ENCODE measurements at regions not wholly inside any gene's neighbourhood (a gene's known extent, or its start where the extent isn't known, plus 50 kb on each side); places are given as distances from the start of the nearest gene placed in this dataset.

GRCh38 chr5:88967633-88968585 lies 84.9 kb upstream of the MEF2C start:
- H3K4me2 ChIP-seq: no peak overlapping the region
- H2AFZ ChIP-seq: no peak overlapping the region
- no peak for DNase-seq (ENCODE audit: low spot score)
- H3K27ac ChIP-seq: no peak overlapping the region
- TF ChIP-seq CTCF (IDR thresholded peaks at IDR 0.05; ENCODE audit: poor library complexity): no peak
- TF ChIP-seq EZH2phosphoT487 (IDR thresholded peaks at IDR 0.05; ENCODE audit: low read depth, severe bottlenecking, unreplicated experiment): no peak
- no peak for TF ChIP-seq EZH2 (IDR thresholded peaks at IDR 0.05; ENCODE audit: borderline replicate concordance)
- H3K36me3 ChIP-seq (replicated peaks; ENCODE audit: insufficient read depth, low read depth): no peaks in the 10 kb centered on the region
- WGBS (ENCODE audit: low lambda C conversion rate, missing lambda C conversion rate): 86% methylated on average over 3 of the region's 3 CpGs
- H3K9me3 ChIP-seq (ENCODE audit: low read depth): no peaks in the 10 kb centered on the region
- H3K27me3 ChIP-seq: no peaks in the 10 kb centered on the region
- no peaks in the 10 kb centered on the region for H3K9me2 ChIP-seq (replicated peaks; ENCODE audit: insufficient read depth)
- H4K20me1 ChIP-seq (ENCODE audit: insufficient read depth, poor library complexity, severe bottlenecking): no peaks in the 10 kb centered on the region
- H3K4me3 ChIP-seq: no peak overlapping the region
- H3K4me1 ChIP-seq (ENCODE audit: insufficient read depth): no peaks in the 10 kb centered on the region
- H3K79me2 ChIP-seq: no peaks in the 10 kb centered on the region

- TF ChIP-seq CTCF (IDR thresholded peaks at IDR 0.05; ENCODE audit: poor library complexity): no peak
- TF ChIP-seq EZH2 (IDR thresholded peaks at IDR 0.05; ENCODE audit: borderline replicate concordance): no peak
- no peak for TF ChIP-seq EZH2phosphoT487 (IDR thresholded peaks at IDR 0.05; ENCODE audit: low read depth, severe bottlenecking, unreplicated experiment)
- 48% methylated on average over 1 of the region's 1 CpG for WGBS (ENCODE audit: low lambda C conversion rate, missing lambda C conversion rate)
- H4K20me1 ChIP-seq (ENCODE audit: insufficient read depth, poor library complexity, severe bottlenecking): no peaks in the 10 kb centered on the region
- no peaks in the 10 kb centered on the region for H3K9me2 ChIP-seq (replicated peaks; ENCODE audit: insufficient read depth)
- no peaks in the 10 kb centered on the region for H3K4me1 ChIP-seq (ENCODE audit: insufficient read depth)
- H3K4me2 ChIP-seq: no peak overlapping the region
- no peak overlapping the region for H2AFZ ChIP-seq
- no peaks in the 10 kb centered on the region for H3K9me3 ChIP-seq (ENCODE audit: low read depth)
- no peaks in the 10 kb centered on the region for H3K79me2 ChIP-seq
- DNase-seq (ENCODE audit: low spot score): no peak
- no peak overlapping the region for H3K27ac ChIP-seq
- no peak overlapping the region for H3K4me3 ChIP-seq
- no peaks in the 10 kb centered on the region for H3K36me3 ChIP-seq (replicated peaks; ENCODE audit: insufficient read depth, low read depth)
- no peaks in the 10 kb centered on the region for H3K27me3 ChIP-seq
These were observed 81.8 kb upstream of the MEF2C start for GRCh38 chr5:88964831-88965230.

- H3K9me2 ChIP-seq (replicated peaks; ENCODE audit: insufficient read depth): no peaks in the 10 kb centered on the region
- TF ChIP-seq EZH2 (IDR thresholded peaks at IDR 0.05; ENCODE audit: borderline replicate concordance) (no peak), CTCF (IDR thresholded peaks at IDR 0.05; ENCODE audit: poor library complexity) (no peak), EZH2phosphoT487 (IDR thresholded peaks at IDR 0.05; ENCODE audit: low read depth, severe bottlenecking, unreplicated experiment) (no peak)
- H2AFZ ChIP-seq: no peak overlapping the region
- no peak for DNase-seq (ENCODE audit: low spot score)
- no peaks in the 10 kb centered on the region for H3K9me3 ChIP-seq (ENCODE audit: low read depth)
- H4K20me1 ChIP-seq (ENCODE audit: insufficient read depth, poor library complexity, severe bottlenecking): no peaks in the 10 kb centered on the region
- no peaks in the 10 kb centered on the region for H3K79me2 ChIP-seq
- no peaks in the 10 kb centered on the region for H3K4me1 ChIP-seq (ENCODE audit: insufficient read depth)
- WGBS (ENCODE audit: low lambda C conversion rate, missing lambda C conversion rate): 79% methylated on average over 3 of the region's 3 CpGs
- H3K4me3 ChIP-seq: no peak overlapping the region
- H3K36me3 ChIP-seq (replicated peaks; ENCODE audit: insufficient read depth, low read depth): no peaks in the 10 kb centered on the region
- no peak overlapping the region for H3K27ac ChIP-seq
- H3K27me3 ChIP-seq: no peaks in the 10 kb centered on the region
- no peak overlapping the region for H3K4me2 ChIP-seq
These were observed 74.0 kb upstream of the MEF2C start for GRCh38 chr5:88957013-88957412.
